Left hindlimb (tissue), 1 donor: ENCODE measurements at regions not wholly inside any gene's neighbourhood (a gene's known extent, or its start where the extent isn't known, plus 50 kb on each side); places are given as distances from the start of the nearest gene placed in this dataset.

Source experiments
- DNase-seq: peaks from one replicate; pipeline ENCODE4 v3.0.0-alpha.2; 2018

DNA sequence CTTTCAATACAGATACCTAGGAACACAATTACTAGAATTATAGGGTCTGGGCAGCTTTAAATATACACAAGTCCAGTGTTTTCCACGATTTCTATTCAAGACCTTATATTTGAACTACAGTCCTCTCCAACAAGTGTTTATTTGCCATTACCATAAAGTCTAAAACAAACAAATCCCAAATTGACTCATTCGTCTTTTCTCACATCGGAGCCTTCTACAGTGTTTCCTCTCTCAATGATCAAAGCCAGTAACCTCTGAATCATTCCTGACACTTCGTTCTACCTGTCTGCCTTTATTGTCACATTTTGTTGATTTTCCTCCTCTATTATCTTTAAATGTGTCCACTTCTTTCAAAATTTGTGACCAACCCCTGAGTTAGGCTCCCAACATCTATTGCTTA is 1356.5 kb upstream of the SLC10A2 start:
- DNase-seq, result no peak

- no peak for DNase-seq
These were observed 1350.8 kb upstream of the SLC10A2 start for GRCh38 chr13:104416973-104417372.

- no peak for DNase-seq
These were observed 1348.6 kb upstream of the SLC10A2 start for GRCh38 chr13:104414771-104415170.

GRCh38 chr13:104414181-104414580 is 1348.0 kb upstream of the SLC10A2 start:
- no peak for DNase-seq

DNA sequence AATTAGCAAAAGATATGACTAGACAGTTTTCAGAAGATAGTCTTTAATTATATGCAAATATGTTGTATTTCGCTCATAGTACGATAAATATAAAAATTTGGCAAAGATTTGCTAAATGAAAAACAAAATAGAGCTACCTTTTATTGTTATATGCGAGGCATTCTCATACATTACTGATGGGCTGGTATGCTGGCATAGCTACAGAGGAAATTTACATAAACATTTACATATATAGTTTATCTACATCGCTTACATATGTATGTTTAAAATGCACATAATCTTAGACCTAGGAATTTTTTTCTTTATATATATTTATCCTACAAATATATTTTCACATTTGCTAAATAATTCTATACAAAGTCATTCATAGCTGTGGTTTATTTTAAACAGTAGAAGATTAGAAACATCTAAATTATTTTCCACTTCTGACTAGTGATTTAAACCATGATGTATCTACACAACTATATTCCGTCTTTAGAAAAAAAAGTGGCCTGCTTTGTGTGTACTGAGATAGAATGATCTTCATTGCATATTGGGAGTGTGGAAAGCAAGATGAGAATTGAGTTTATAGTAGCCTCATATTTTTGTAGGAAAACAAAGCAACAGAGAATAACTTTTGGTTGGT is 1345.0 kb upstream of the SLC10A2 start:
- DNase-seq, result no peak

DNA sequence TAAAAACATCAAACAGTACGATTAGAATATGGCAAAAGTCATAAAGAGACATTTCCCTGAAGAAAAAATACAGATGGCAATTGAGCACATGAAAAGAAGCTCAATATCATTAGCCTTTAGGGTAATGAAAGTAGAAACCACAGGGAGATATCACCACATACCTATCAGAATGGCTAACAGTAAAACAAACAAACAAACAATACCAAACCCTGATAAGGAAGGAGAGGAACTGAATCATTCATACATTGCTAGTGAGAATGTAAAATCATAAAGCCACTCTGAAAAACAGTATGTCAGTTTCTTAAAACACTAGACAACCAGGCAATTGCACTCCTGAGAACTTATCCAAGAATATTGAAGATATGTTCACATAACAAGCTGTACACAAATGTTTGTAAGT is 1342.5 kb upstream of the SLC10A2 start:
- DNase-seq, result no peak

GRCh38 chr13:104404325-104404724 is 1338.1 kb upstream of the SLC10A2 start:
- no peak for DNase-seq

- no peak for DNase-seq
These were observed 1323.5 kb upstream of the SLC10A2 start for GRCh38 chr13:104389691-104390090.

DNA sequence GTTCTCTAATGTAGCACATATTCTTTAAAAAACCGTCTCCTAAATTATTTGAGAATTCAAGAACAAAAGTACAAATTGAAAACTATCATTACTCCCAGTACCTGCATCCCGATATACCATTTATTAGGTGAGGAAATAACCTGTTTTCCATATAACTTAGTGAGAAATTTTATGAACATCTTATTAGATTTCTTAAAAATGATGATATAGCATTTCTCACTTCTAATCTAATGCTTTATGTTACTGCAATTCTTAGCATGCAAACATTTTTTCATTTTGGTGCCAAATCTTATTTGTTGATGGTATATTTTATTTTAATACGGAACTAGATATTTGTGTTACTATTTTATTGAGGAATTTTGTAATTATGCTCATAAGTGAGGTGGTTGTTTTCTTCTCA is 1321.3 kb upstream of the SLC10A2 start:
- DNase-seq, result no peak

DNA sequence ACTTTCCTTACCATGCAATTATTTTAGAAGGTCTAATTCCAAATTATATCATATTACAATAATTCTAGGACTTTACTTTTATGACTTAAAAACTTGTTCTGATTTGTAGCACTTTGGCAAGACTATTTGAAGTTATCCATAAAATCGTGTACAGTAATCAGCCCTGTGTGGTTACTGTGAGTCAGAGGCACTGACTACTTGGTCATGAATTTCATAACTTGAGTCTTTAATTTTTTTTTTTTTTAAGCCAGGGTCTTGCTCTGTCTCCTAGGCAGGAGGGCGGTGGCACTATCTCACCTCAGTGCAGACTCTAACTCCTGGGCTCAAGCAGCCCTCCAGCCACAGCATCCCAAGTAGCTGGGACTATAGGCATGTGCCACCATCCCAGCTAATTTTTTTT is 1319.2 kb upstream of the SLC10A2 start:
- DNase-seq, result no peak

DNA sequence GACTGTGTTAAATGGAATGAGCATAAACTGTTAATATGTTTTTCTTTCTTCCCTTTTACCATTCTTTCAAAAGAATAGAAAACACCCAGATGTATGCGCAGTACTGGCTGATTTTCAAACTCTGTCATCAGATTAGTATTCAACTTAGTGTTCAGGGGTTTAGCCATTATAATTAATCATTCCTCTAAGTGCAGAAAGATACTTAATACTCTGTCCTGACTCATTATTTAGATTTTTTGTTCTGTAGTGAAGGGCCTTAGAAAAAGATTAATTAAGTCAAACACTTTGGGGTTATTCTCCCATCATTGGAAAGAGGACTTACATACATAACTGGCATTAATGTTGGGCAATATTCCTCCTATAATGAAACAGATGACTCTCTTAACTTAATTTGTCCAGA is 1316.7 kb upstream of the SLC10A2 start:
- DNase-seq, result no peak

- DNase-seq, result no peak
These were observed 1310.4 kb upstream of the SLC10A2 start for GRCh38 chr13:104376588-104376987.

GRCh38 chr13:104375614-104376013 is 1309.4 kb upstream of the SLC10A2 start:
- DNase-seq, result no peak

GRCh38 chr13:104372095-104372655 is 1306.0 kb upstream of the SLC10A2 start:
- DNase-seq, result no peak

DNA sequence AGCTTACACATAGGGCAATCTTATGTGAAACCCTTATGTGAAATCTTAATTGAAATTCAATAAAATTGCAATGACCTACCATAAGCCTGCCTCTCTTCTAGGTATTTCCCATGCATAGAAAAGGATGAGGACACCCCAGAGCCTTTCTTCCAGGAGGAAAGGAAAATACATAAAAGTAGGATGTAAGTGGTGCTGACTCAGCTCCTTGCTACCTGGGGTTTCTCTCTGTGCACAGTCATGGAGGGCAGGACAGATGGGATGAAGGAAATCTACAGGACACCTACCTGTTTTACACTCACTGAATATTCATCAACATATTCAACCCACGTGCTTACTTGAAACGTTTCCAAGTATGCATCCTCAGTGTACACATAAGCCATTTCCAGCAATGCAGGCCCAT is 1299.2 kb upstream of the SLC10A2 start:
- no peak for DNase-seq

DNA sequence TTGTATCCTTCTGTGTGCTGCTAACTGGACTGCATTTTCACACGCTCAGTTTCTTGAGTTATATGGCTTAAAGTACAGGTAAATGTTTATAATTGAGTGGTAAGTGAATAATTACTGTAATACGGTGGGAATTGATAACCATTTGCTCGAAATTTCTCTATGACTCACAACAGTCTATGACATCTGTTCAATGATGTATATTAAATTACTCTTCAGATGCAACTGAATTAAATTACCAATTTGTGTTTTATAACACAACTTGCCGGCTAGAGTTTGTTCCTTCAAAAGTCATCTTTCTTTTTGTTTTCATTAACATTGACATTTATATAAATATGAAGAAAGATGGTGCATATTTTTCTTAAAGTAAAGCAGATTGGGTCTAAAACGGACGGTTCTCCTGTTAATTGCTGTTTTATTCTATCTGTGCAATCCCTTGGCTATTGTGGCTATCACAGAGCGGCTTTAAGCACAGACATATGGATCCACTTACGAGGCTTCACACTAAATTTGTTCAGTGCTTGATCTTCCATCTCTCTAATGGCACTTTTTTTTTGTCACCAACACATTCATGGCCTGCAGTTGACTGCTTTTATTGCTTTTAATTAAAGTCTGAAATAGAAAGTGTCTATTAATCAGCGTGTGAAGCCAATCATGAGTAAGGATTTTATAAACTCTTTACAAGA is 1291.6 kb upstream of the SLC10A2 start:
- no peak for DNase-seq

DNA sequence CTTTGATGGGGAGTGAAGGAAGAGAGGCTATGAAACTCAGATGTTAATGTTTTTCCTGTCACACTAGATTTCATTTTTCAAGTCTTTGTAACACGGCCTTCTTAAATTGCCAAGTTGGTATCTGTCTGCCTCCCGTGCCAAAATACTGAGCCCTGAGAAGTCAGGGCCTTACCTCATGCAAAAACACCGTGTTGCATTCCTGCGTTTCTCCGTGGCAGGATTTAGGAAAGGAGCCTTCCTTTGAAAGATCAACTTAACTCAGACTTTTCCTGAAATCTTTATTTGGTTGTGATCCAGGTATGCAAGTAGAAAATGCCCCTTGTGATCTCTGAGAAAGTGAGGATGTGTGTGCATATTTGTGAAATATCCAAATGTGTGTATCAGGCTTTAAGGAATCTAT is 1291.0 kb upstream of the SLC10A2 start:
- no peak for DNase-seq

DNA sequence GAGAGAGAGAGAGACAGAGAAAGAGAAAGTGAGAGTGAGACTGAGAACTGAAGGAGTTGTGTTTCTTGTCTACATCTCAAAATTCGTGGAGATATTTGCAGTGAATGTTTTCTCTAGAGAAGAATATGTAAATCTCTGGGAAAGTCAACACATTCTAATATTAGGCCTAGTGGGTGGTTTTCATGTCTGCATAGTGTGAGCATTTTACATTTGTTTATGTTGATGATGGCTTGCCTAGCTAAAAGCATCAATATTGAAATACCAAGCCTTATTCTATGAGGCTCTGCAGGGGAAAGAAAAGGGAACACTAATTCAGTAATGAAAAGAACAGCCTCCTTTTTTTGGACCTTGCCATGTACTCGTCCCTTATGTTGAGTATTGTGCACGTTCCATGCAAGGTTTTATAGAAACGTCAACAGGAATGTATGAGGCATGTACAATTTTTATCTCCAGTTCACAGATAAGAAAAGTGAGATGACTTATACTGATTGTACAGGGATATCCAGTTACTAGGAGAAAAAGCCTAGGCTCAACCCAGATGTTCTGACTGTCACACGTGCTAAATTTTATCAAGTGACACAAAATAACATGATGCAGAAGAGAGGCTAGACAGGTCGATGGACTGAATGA is 1288.9 kb upstream of the SLC10A2 start:
- no peak for DNase-seq

- DNase-seq, result no peak
These were observed 1261.0 kb upstream of the SLC10A2 start for GRCh38 chr13:104327211-104327610.

- no peak for DNase-seq
These were observed 1260.3 kb upstream of the SLC10A2 start for GRCh38 chr13:104326523-104326922.

GRCh38 chr13:104321756-104322155 is 1255.5 kb upstream of the SLC10A2 start:
- DNase-seq, result no peak

DNA sequence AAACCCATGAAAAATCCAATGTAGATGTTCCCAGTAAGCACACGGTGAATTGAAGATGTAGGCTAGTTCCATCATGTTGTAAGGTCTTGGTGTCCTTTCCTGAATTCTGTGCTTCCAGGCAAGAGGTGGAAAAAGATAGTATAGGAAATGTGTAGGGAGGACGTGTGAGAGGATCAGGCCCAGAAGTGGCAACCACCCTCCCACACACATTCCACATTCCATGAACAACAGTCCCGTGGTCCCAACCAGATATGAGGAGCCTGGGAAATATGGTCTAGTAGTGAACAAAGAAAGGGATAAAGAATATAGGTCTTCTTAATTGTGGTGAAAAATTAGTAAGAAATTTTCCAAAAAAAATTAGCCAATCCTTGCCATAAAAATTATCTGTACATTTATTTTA is 1254.2 kb upstream of the SLC10A2 start:
- DNase-seq, result no peak

GRCh38 chr13:104318121-104318520 is 1251.9 kb upstream of the SLC10A2 start:
- no peak for DNase-seq

DNA sequence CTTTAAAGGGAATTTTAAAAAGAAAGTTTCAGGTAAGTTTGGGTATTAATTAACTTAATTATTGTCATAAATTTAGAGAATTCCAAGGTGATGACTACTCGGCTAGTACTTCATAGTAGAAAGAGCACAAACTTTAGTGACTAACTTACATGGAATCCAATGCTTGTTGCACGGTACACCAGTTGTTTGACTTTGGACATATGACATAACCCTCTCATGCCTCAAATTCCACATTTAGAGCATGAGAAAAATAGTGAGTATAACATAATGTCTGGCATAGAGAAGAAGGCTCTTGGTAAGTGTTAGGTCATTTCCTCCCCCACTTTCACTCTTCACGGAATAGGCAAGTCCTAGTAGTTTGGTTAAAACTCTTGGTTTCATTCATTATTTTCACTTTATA is 1249.4 kb upstream of the SLC10A2 start:
- no peak for DNase-seq
